ENCODE measurements at regions not wholly inside any gene's neighbourhood (a gene's known extent, or its start where the extent isn't known, plus 50 kb on each side); places are given as distances from the start of the nearest gene placed in this dataset.

- no peak for DNase-seq (ENCODE audit: low read depth in 3 of 3, low spot score in 1 of 3)
Measured at GRCh38 chrX:10021461-10022272, 54.5 kb downstream of the CLDN34 start.

DNA sequence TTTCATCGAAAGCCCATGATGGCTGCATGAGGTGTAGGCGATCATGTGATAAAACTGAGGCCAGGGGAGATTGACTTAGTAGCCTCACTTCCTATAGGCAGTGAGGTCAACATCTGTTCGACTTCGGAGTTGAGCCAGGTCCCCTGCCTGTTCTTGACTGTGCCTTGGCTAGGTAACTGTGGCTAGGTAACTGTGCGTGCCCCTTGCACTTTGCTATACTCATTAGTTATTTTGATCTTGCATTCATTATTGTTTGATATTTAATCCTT, 55.0 kb downstream of the CLDN34 start:
- no peak for DNase-seq (ENCODE audit: low read depth in 3 of 3, low spot score in 1 of 3)

DNA sequence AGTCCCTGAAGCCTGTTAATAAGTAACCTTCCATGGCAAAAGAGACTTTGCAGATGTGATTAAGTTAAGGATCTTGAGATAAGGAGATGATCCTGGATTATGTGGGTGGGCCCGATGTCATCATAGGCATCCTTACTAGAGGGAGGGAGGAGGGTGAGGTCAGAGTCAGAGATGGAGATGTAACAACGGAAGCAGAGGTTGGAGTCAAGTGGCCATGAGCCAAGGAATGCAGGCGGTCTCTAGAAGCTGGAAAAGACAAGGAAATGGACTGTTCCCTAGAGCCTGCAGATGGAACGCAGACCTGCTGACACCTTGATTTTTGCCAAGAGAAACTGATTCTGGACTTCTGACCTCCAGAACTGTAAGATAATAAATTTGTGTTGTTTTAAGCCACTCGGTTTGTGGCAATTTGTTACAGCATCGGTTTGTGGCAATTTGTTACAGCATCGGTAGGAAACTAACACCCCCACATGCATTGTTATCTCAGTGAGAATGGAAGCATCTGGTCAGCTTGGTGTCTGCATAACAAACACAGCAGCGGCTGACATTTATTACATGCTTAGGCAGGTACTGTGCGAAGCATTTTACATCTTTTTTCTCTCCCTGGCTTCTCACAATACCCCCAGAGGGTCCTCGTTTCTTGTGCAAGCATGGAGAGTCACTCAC, 55.6 kb downstream of the CLDN34 start:
- no peak for DNase-seq (ENCODE audit: low read depth in 3 of 3, low spot score in 1 of 3)

GRCh38 chrX:10023821-10024220, 56.7 kb downstream of the CLDN34 start:
- no peak for DNase-seq (ENCODE audit: low read depth in 3 of 3, low spot score in 1 of 3)

GRCh38 chrX:10025742-10026493, 58.8 kb downstream of the CLDN34 start:
- no peak for DNase-seq (ENCODE audit: low read depth in 3 of 3, low spot score in 1 of 3)

DNA sequence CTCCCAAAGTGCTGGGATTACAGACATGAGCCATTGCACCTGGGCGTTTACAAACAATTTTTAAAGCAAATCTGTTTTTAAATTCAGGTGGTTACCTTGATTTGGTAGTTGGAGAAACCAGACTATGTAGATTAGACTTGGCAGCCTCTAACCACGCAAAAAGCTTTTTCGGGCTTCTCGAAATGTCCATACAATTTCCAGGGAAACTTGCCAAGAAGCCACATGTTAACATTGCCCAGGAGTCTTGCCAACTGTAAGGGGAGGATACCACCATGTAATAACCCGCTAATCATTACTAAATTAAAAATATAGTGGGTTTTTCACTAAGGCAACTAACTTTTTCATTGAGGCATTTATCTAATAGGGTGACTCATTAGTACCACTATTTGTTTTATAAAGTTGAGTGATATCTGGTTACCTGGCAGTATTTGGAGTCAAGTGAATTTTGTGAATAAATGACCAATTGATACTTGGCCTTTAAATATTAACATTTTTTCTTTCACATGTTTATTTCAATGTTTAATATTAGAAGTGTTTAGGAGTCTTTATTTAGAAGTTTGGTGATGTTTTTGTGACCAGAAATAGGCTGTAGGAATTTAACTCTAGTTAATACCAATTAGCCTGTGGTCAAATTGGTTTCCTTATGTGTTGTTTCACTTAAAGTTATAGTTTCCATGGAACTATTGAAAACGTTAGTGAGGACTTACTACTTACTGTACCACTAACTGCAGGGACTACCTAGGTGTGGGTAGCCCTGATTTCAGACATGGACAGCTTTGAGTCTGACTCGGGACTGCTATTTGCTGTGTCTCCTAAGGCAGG, 61.3 kb downstream of the CLDN34 start:
- no peak for DNase-seq (ENCODE audit: low read depth in 3 of 3, low spot score in 1 of 3)

GRCh38 chrX:10030570-10030969, 63.4 kb downstream of the CLDN34 start:
- DNase-seq (ENCODE audit: low read depth in 3 of 3, low spot score in 1 of 3): no peak

- DNase-seq (ENCODE audit: low read depth in 3 of 3, low spot score in 1 of 3): no peak
Measured at GRCh38 chrX:10031746-10032145, 64.6 kb downstream of the CLDN34 start.

DNA sequence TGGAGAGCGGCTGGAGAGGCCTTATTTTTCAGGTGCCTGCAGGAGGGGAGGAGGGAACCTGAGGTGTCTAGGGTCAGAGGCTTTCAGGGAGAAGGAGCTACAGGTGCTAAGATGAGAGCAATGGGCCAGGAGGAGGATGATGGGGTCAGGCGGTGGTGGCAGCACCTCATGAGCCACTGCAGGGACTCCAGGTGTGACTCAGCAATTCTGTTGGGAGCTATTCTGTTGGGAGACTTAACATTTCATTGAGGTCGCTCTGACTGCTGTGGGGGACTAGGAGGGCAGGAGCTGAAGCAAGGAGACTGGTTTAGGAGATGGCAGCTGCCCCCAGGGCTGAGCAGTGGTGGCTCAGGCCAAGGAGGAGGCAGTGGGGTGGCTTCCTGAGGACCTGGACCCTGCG, 65.0 kb downstream of the CLDN34 start:
- no peak for DNase-seq (ENCODE audit: low read depth in 3 of 3, low spot score in 1 of 3)

- no peak for DNase-seq (ENCODE audit: low read depth in 3 of 3, low spot score in 1 of 3)
Measured at GRCh38 chrX:10033375-10034007, 66.3 kb downstream of the CLDN34 start.

DNA sequence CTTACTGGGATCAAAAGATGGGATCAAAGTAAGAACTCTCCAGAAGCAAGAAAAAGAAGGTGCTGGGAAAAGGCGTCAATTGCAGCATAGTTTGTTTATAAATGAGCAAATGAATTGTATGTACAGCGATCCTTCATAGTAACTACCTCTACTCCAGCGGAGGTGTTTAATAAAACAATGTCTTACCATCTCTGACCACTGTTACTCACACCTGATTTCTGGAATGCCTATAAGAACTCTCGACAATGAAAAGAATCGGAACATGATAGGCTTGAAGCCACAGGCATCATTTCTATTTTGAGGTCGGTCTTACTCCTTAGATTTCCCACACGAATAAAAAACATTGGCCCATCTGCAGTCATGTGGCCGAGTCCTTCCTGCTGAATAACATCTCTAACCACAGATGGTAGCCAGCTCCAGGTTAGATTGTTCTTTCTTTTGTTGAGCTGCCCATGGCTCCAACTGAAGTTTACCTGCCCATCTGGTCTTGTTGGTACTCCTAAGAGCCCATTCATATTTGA, 67.6 kb downstream of the CLDN34 start:
- no peak for DNase-seq (ENCODE audit: low read depth in 3 of 3, low spot score in 1 of 3)

- no peak for DNase-seq (ENCODE audit: low read depth in 3 of 3, low spot score in 1 of 3)
Measured at GRCh38 chrX:10038585-10038984, 71.4 kb downstream of the CLDN34 start.

GRCh38 chrX:10039821-10040793, 72.9 kb downstream of the CLDN34 start:
- no peak for DNase-seq (ENCODE audit: low read depth in 3 of 3, low spot score in 1 of 3)

- no peak for DNase-seq (ENCODE audit: low read depth in 3 of 3, low spot score in 1 of 3)
Measured at GRCh38 chrX:10040961-10041360, 73.8 kb downstream of the CLDN34 start.

DNA sequence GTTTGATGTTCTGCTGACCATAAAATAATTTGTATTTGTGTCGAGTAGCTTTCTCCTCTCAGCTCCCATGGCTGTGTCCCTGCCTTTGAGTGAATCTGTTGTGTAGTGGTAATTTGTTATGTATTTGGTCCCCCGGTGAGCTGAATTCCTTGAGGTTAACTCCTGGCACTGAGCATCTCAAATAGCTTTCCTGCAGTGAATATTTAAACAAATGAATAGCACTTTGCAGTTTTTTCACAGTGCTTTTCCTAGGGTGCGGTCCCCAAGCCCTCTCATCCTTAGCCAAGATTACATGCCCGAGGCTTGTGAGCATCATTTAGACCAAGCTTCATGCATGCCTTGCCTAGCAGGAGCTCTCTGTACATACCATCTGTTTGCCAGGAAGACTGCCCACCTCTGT, 74.2 kb downstream of the CLDN34 start:
- no peak for DNase-seq (ENCODE audit: low read depth in 3 of 3, low spot score in 1 of 3)

DNA sequence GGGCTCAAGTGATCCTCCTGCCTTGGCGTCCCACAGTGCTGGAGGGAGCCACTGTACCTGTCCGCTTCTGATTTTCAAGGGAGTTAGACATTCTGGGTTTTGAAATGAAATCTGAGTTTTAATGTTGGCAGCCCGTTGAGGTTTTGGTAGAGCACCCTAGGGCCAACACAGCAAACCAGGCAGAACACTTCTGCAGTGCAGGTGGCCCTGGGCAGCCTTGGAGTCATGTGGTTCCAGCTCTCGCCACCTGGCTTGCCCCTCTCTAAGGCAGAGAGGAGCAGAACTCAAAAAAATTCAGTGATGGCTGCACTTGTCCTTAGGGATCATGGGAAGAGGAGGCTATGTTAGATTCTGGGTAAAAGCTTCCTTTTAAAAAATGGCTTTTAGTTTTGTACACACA, 74.9 kb downstream of the CLDN34 start:
- no peak for DNase-seq (ENCODE audit: low read depth in 3 of 3, low spot score in 1 of 3)

GRCh38 chrX:10043386-10043785, 76.2 kb downstream of the CLDN34 start:
- no peak for DNase-seq (ENCODE audit: low read depth in 3 of 3, low spot score in 1 of 3)

DNA sequence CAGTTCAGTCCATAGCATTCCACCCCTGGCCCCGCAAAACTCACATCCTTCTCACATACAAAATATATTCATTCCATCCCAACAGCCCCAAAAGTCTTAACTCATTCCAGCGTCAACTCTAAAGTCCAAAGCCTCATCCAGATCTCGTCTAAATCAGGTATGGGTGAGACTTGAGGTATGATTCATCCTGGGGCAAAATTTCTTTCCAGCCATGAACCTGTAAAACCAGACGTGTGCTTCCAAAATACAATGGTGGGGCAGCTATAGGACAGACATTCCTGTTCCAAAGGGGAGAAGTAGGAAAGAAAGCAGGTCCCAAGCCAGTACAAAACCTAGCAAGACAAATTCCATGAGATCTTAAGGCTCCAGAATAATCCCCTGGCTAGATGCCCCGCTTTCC, 76.9 kb downstream of the CLDN34 start:
- no peak for DNase-seq (ENCODE audit: low read depth in 3 of 3, low spot score in 1 of 3)

DNA sequence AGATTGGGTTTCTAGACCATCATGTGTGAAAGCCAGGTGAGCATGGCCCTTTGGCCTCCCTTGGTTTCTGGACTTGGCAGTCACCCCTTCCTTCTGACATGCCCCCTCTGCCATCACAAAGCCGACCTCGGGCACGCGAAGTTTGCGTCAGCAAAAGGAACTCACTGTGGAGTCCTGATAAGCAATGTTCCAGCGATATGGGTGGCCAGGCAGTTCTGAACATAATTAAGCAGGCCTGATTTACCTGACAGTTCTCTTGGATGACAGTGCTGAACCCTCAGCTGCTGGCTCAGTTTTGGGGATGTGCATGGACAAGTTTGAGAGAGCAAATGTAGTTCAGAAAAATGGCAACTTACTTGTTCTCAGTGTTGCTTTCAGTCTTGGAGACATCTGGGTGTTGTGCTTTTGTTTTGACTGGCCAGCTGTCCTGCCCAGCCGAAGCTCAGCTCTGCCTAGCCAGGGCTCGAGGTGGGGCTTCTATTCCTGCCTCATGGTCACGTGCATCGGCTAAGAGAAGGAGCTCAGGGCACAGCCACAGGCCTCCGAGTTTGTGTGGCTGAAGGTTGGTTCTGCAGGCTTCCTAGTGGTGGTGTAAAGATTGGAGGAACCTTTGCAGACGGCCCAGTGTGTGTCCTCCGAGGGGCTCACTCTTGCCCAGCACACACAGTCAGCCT, 78.3 kb downstream of the CLDN34 start:
- DNase-seq (ENCODE audit: low read depth in 3 of 3, low spot score in 1 of 3): no peak

Measured in stimulated activated CD4-positive, alpha-beta T cell treated with anti-CD3 and anti-CD28 coated beads, TNF-alpha, amount 100 ng/mL, for 1 hour (primary cell).